K562 (cell line): ENCODE measurements at regions not wholly inside any gene's neighbourhood (a gene's known extent, or its start where the extent isn't known, plus 50 kb on each side); places are given as distances from the start of the nearest gene placed in this dataset.

Source experiments
- ELF4 ChIP-seq: fragments of 450-650 bp; formaldehyde crosslinking; IDR thresholded peaks from 2 replicates; pipeline ENCODE4 v1.4.0; 2022; ENCODE audit warnings: missing genetic modification characterization
- EP300 ChIP-seq: IDR thresholded peaks from 2 replicates; pipeline ENCODE4 v1.6.1; 2012; ENCODE audit warnings: low read length, improper control_type of control experiment
- HDAC2 ChIP-seq: fragments of 450-650 bp; IDR thresholded peaks from 2 replicates; pipeline ENCODE4 v1.6.1; 2016; ENCODE audit warnings: mild to moderate bottlenecking
- NR3C1 ChIP-seq: sonication (generic); formaldehyde crosslinking; IDR thresholded peaks from 2 replicates; pipeline ENCODE4 v1.8.1; 2022; ENCODE audit warnings: missing genetic modification reagents
- ZNF354B ChIP-seq: fragments of 250-450 bp; sonication (Bioruptor Pico); IDR thresholded peaks from 2 replicates; pipeline ENCODE4 v1.4.0; 2020
- TF ChIP-seq, protein P1 (sequence below): fragments of 250-450 bp; sonication (Bioruptor Pico); IDR thresholded peaks from 2 replicates; pipeline ENCODE4 v1.6.1; 2021; ENCODE audit warnings: mild to moderate bottlenecking
- TF ChIP-seq, protein P2 (sequence below): fragments of 250-450 bp; sonication (Bioruptor Pico); IDR thresholded peaks from 2 replicates; pipeline ENCODE4 v1.5.0; 2022; ENCODE audit warnings: mild to moderate bottlenecking
- TF ChIP-seq, protein P3 (sequence below): sonication (generic); formaldehyde crosslinking; IDR thresholded peaks from 2 replicates; pipeline ENCODE4 v1.8.1; 2023; ENCODE audit warnings: mild to moderate bottlenecking, missing genetic modification reagents

DNA sequence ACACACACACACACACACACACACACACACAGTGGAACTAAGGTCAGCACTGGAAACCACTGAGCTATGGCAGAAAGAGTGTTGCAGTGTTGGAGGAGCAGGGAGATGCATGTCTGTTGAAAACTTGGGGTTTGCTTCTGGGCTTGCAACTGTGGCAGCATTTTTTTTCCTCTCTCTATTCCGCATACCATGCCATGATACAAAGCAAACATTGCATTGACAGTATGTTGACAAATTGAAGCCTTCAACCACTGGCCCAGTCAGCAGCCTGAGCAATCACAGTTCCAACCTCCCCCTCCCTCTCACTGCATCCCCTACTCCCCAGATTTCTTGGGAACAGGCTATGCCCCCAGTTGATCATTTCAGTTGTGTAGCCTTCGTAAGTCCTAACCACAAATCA is 478.1 kb upstream of the WWC1 start:
- TF ChIP-seq ZNF354B (CRISPR knock-in tag) (no peak), EP300 (no peak), ELF4 (CRISPR knock-in tag) (no peak), NR3C1 (CRISPR knock-in tag) (no peak), HDAC2 (no peak)
- TF ChIP-seq, protein P1, sequence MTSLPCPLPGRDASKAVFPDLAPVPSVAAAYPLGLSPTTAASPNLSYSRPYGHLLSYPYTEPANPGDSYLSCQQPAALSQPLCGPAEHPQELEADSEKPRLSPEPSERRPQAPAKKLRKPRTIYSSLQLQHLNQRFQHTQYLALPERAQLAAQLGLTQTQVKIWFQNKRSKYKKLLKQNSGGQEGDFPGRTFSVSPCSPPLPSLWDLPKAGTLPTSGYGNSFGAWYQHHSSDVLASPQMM (CRISPR knock-in tag) = no peak
- TF ChIP-seq, protein P2, sequence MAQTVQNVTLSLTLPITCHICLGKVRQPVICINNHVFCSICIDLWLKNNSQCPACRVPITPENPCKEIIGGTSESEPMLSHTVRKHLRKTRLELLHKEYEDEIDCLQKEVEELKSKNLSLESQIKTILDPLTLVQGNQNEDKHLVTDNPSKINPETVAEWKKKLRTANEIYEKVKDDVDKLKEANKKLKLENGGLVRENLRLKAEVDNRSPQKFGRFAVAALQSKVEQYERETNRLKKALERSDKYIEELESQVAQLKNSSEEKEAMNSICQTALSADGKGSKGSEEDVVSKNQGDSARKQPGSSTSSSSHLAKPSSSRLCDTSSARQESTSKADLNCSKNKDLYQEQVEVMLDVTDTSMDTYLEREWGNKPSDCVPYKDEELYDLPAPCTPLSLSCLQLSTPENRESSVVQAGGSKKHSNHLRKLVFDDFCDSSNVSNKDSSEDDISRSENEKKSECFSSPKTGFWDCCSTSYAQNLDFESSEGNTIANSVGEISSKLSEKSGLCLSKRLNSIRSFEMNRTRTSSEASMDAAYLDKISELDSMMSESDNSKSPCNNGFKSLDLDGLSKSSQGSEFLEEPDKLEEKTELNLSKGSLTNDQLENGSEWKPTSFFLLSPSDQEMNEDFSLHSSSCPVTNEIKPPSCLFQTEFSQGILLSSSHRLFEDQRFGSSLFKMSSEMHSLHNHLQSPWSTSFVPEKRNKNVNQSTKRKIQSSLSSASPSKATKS = no peak
- TF ChIP-seq, protein P3, sequence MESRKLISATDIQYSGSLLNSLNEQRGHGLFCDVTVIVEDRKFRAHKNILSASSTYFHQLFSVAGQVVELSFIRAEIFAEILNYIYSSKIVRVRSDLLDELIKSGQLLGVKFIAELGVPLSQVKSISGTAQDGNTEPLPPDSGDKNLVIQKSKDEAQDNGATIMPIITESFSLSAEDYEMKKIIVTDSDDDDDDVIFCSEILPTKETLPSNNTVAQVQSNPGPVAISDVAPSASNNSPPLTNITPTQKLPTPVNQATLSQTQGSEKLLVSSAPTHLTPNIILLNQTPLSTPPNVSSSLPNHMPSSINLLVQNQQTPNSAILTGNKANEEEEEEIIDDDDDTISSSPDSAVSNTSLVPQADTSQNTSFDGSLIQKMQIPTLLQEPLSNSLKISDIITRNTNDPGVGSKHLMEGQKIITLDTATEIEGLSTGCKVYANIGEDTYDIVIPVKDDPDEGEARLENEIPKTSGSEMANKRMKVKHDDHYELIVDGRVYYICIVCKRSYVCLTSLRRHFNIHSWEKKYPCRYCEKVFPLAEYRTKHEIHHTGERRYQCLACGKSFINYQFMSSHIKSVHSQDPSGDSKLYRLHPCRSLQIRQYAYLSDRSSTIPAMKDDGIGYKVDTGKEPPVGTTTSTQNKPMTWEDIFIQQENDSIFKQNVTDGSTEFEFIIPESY = no peak
